Common myeloid progenitor, CD34-positive (primary cell): ENCODE measurements at regions not wholly inside any gene's neighbourhood (a gene's known extent, or its start where the extent isn't known, plus 50 kb on each side); places are given as distances from the start of the nearest gene placed in this dataset.
A peak's percentile ranks its signal among the peaks of the same experiment; 100 is the strongest.

Experiments
- CTCF ChIA-PET: fragments of 350-600 bp; sonication (Branson Sonifier 250); formaldehyde crosslinking; loops from one replicate; lab custom pipeline; 2021; ENCODE audit warnings: antibody characterized with exemption; lab: Charles Lee
- POLR2A ChIA-PET: fragments of 350-600 bp; sonication (Branson Sonifier 250); formaldehyde crosslinking; loops from one replicate; lab custom pipeline; 2021; ENCODE audit warnings: antibody characterized with exemption; lab: Charles Lee
- DNase-seq, 3 donors: peaks; one replicate each; pipeline versions ENCODE4 v3.0.0 to v3.0.0-alpha.2; 2013
- H3K27ac ChIP-seq, 2 experiments: 1 replicate in 1 of 2; 2 replicates in 1 of 2; pipeline ENCODE4 v1.7.0; 2013; ENCODE audit warnings: inconsistent platforms in 2 of 2, low read length in 2 of 2, mild to moderate bottlenecking in 2 of 2, low read depth in 1 of 2, moderate library complexity in 1 of 2; ENCODE audit not compliant: severe bottlenecking in 2 of 2, insufficient read depth in 1 of 2, poor library complexity in 1 of 2
- H3K27me3 ChIP-seq, 5 experiments: replicated peaks in 2 of 5; 1 replicate in 3 of 5; 2 replicates in 2 of 5; pipeline versions ENCODE4 v1.6.1 to v1.7.0; 2013; ENCODE audit warnings: low read length in 4 of 5, mild to moderate bottlenecking in 2 of 5, moderate library complexity in 2 of 5, inconsistent platforms in 1 of 5; ENCODE audit not compliant: insufficient read depth in 5 of 5, control insufficient read depth in 4 of 5
- H3K36me3 ChIP-seq, 4 experiments: 1 replicate in 2 of 4; 2 replicates in 2 of 4; pipeline versions ENCODE4 v1.6.1 to v1.7.0; 2013; ENCODE audit warnings: low read length in 3 of 4, control low read depth in 1 of 4, mild to moderate bottlenecking in 1 of 4; ENCODE audit not compliant: control insufficient read depth in 4 of 4, insufficient read depth in 4 of 4
- H3K4me1 ChIP-seq, 4 experiments: 1 replicate in 3 of 4; 2 replicates in 1 of 4; pipeline versions ENCODE4 v1.6.1 to v1.7.1; 2013; ENCODE audit warnings: low read length in 3 of 4, mild to moderate bottlenecking in 3 of 4, control low read depth in 1 of 4, inconsistent platforms in 1 of 4, moderate library complexity in 1 of 4; ENCODE audit not compliant: control insufficient read depth in 4 of 4, insufficient read depth in 4 of 4; ENCODE audit errors: control extremely low read depth in 1 of 4
- H3K4me3 ChIP-seq, 7 experiments: 1 replicate in 4 of 7; 2 replicates in 3 of 7; pipeline versions ENCODE4 v1.5.1 to v1.7.0; 2013; ENCODE audit warnings: mild to moderate bottlenecking in 7 of 7, low read length in 6 of 7, moderate library complexity in 6 of 7, inconsistent platforms in 2 of 7, low read depth in 2 of 7, control low read depth in 1 of 7; ENCODE audit not compliant: insufficient read depth in 4 of 7, control insufficient read depth in 1 of 7; ENCODE audit errors: extremely low read depth in 1 of 7
- H3K9me3 ChIP-seq, 5 experiments: 1 replicate in 4 of 5; 2 replicates in 1 of 5; pipeline versions ENCODE4 v1.6.1 to v1.7.1; 2013; ENCODE audit warnings: low read length in 4 of 5, mild to moderate bottlenecking in 2 of 5, inconsistent platforms in 1 of 5, low read depth in 1 of 5, moderate library complexity in 1 of 5; ENCODE audit not compliant: control insufficient read depth in 4 of 5, insufficient read depth in 2 of 5; ENCODE audit errors: control extremely low read depth in 1 of 5
- WGBS: methylation state at CpG from one replicate; pipeline ENCODE4 v1.1.5; 2013; ENCODE audit not compliant: insufficient coverage; 5-methylcytosine and 5-hydroxymethylcytosine counted together

- CTCF ChIA-PET: interaction anchor here (1.2 kb wide), 1 partner anchor 16 kb away, joined by 3 read pairs; no protein-coding TSS in a partner anchor
- POLR2A ChIA-PET: no interaction called here
Observed at GRCh38 chr21:22585558-22585957, 1587.3 kb downstream of the NCAM2 start.

GRCh38 chr21:22597660-22598255 is 1599.5 kb downstream of the NCAM2 start:
- ChIA-PET CTCF (no interaction called here), POLR2A (no interaction called here)
- Histone ChIP-seq H3K27me3 (no peaks in the 10 kb centered on the region), H3K27ac (no peak overlapping the region), H3K36me3 (no peaks in the 10 kb centered on the region), H3K9me3 (no peaks in the 10 kb centered on the region), H3K4me3 (no peak overlapping the region), H3K4me1 (no peaks in the 10 kb centered on the region)
- DNase-seq: no peak
- WGBS: 93% methylated on average over 25 of the region's 31 CpGs

More at GRCh38 chr21:22585558-22585957, 1587.3 kb downstream of the NCAM2 start:
- peaks cover 0 to 3% (median 0%) of the 10 kb centered on the region in 4 experiments for H3K4me1 ChIP-seq
- H3K27ac ChIP-seq: no peak overlapping the region
- H3K4me3 ChIP-seq: no peak overlapping the region
- DNase-seq: peak in 2 of 3 donors; percentile 33 to 49
- WGBS: no CpG with 5 or more reads among the region's 4 CpGs
- H3K9me3 ChIP-seq: peaks cover 0 to 3% (median 0%) of the 10 kb centered on the region in 5 experiments
- H3K36me3 ChIP-seq: no peaks in the 10 kb centered on the region
- no peaks in the 10 kb centered on the region for H3K27me3 ChIP-seq

- H3K4me1 ChIP-seq: no peaks in the 10 kb centered on the region
- H3K36me3 ChIP-seq: no peaks in the 10 kb centered on the region
- CTCF ChIA-PET: no interaction called here
- H3K27me3 ChIP-seq: no peaks in the 10 kb centered on the region
- WGBS: no CpG with 5 or more reads among the region's 3 CpGs
- H3K9me3 ChIP-seq: no peaks in the 10 kb centered on the region
- DNase-seq: no peak
- H3K4me3 ChIP-seq: no peak overlapping the region
- POLR2A ChIA-PET: no interaction called here
- no peak overlapping the region for H3K27ac ChIP-seq
Observed at GRCh38 chr21:22609802-22610201, 1611.6 kb downstream of the NCAM2 start.

GRCh38 chr21:22627911-22628310 is 1629.7 kb downstream of the NCAM2 start:
- no peaks in the 10 kb centered on the region for H3K27me3 ChIP-seq
- no peaks in the 10 kb centered on the region for H3K36me3 ChIP-seq
- no peak overlapping the region for H3K4me3 ChIP-seq
- ChIA-PET CTCF (no interaction called here), POLR2A (no interaction called here)
- WGBS: no CpG with 5 or more reads among the region's 1 CpG
- no peak for DNase-seq
- peaks cover 0 to 4% (median 0%) of the 10 kb centered on the region in 4 experiments for H3K4me1 ChIP-seq
- no peak overlapping the region for H3K27ac ChIP-seq
- H3K9me3 ChIP-seq: no peaks in the 10 kb centered on the region

- H3K27ac ChIP-seq: no peak overlapping the region
- ChIA-PET CTCF (no interaction called here), POLR2A (no interaction called here)
- no CpG with 5 or more reads among the region's 3 CpGs for WGBS
- H3K27me3 ChIP-seq: no peaks in the 10 kb centered on the region
- H3K4me3 ChIP-seq: no peak overlapping the region
- no peaks in the 10 kb centered on the region for H3K36me3 ChIP-seq
- DNase-seq: no peak
- H3K4me1 ChIP-seq: peaks cover 0 to 4% (median 0%) of the 10 kb centered on the region in 4 experiments
- H3K9me3 ChIP-seq: no peaks in the 10 kb centered on the region
Observed at GRCh38 chr21:22630953-22631465, 1632.8 kb downstream of the NCAM2 start.

- H3K27ac ChIP-seq: no peak overlapping the region
- peak in 2 of 3 donors; percentile 52 to 69 for DNase-seq
- H3K9me3 ChIP-seq: no peaks in the 10 kb centered on the region
- ChIA-PET POLR2A (no interaction called here), CTCF (no interaction called here)
- no peaks in the 10 kb centered on the region for H3K27me3 ChIP-seq
- H3K4me1 ChIP-seq: peaks cover 0 to 4% (median 0%) of the 10 kb centered on the region in 4 experiments
- no CpG with 5 or more reads among the region's 1 CpG for WGBS
- H3K4me3 ChIP-seq: no peak overlapping the region
- H3K36me3 ChIP-seq: no peaks in the 10 kb centered on the region
Observed at GRCh38 chr21:22632176-22632575, 1634.0 kb downstream of the NCAM2 start.

- Histone ChIP-seq H3K9me3 (no peaks in the 10 kb centered on the region), H3K4me3 (no peak overlapping the region), H3K4me1 (peaks cover 0 to 18% (median 6%) of the 10 kb centered on the region in 4 experiments), H3K36me3 (no peaks in the 10 kb centered on the region), H3K27ac (no peak overlapping the region), H3K27me3 (no peaks in the 10 kb centered on the region)
- 100% methylated on average over 2 of the region's 3 CpGs for WGBS
- no peak for DNase-seq
- CTCF ChIA-PET: no interaction called here
- POLR2A ChIA-PET: no interaction called here
Observed at GRCh38 chr21:22649246-22649645, 1651.0 kb downstream of the NCAM2 start.
